GM12874 (cell line): ENCODE measurements at regions not wholly inside any gene's neighbourhood (a gene's known extent, or its start where the extent isn't known, plus 50 kb on each side); places are given as distances from the start of the nearest gene placed in this dataset.

Experiments
- CTCF ChIP-seq: IDR thresholded peaks from 2 replicates; pipeline ENCODE4 v1.5.1; 2011; ENCODE audit warnings: low read depth, mild to moderate bottlenecking, control low read depth, low read length, moderate library complexity; ENCODE audit not compliant: insufficient read depth

GRCh38 chr15:96267463-96267862, 63.0 kb upstream of the NR2F2 start:
- TF ChIP-seq CTCF, result no peak

- no peak for TF ChIP-seq CTCF
Measured at GRCh38 chr15:96268442-96269204, 61.9 kb upstream of the NR2F2 start.

- TF ChIP-seq CTCF, result no peak
Measured at GRCh38 chr15:96270581-96271172, 59.8 kb upstream of the NR2F2 start.

GRCh38 chr15:96272427-96272826, 58.1 kb upstream of the NR2F2 start:
- TF ChIP-seq CTCF, result no peak

- no peak for TF ChIP-seq CTCF
Measured at GRCh38 chr15:96273317-96274086, 57.0 kb upstream of the NR2F2 start.

- no peak for TF ChIP-seq CTCF
Measured at GRCh38 chr15:96274087-96274440, 56.4 kb upstream of the NR2F2 start.

- no peak for TF ChIP-seq CTCF
Measured at GRCh38 chr15:96274698-96275097, 55.8 kb upstream of the NR2F2 start.
